Left forelimb (tissue), 1 donor: ENCODE measurements at regions not wholly inside any gene's neighbourhood (a gene's known extent, or its start where the extent isn't known, plus 50 kb on each side); places are given as distances from the start of the nearest gene placed in this dataset.
"Not testable (repeated sequence)": the region's sequence is repeated elsewhere in the genome, so short reads cannot be mapped to it uniquely, and the experiment has no call there.

Source experiments
- DNase-seq: peaks from one replicate; pipeline ENCODE4 v3.0.0-alpha.2; 2018; ENCODE audit warnings: low spot score

GRCh38 chr5:167284222-167284890, 1007.1 kb upstream of the WWC1 start:
- no peak for DNase-seq

- DNase-seq, result no peak
Measured at GRCh38 chr5:167285591-167285990, 1005.9 kb upstream of the WWC1 start.

GRCh38 chr5:167286891-167287290, 1004.6 kb upstream of the WWC1 start:
- no peak for DNase-seq

GRCh38 chr5:167290478-167290877, 1001.0 kb upstream of the WWC1 start:
- DNase-seq, result no peak

- no peak for DNase-seq
Measured at GRCh38 chr5:167294882-167295680, 996.4 kb upstream of the WWC1 start.

GRCh38 chr5:167295681-167296005, 995.8 kb upstream of the WWC1 start:
- DNase-seq, result no peak

GRCh38 chr5:167296066-167296465, 995.4 kb upstream of the WWC1 start:
- DNase-seq, result no peak

GRCh38 chr5:167296661-167297060, 994.8 kb upstream of the WWC1 start:
- DNase-seq, result no peak

GRCh38 chr5:167299861-167300260, 991.6 kb upstream of the WWC1 start:
- DNase-seq, result not testable (repeated sequence)

GRCh38 chr5:167303582-167303981, 987.9 kb upstream of the WWC1 start:
- no peak for DNase-seq

GRCh38 chr5:167304834-167305469, 986.5 kb upstream of the WWC1 start:
- no peak for DNase-seq

GRCh38 chr5:167305591-167306213, 985.7 kb upstream of the WWC1 start:
- DNase-seq, result no peak

- no peak for DNase-seq
Measured at GRCh38 chr5:167307042-167307441, 984.4 kb upstream of the WWC1 start.

GRCh38 chr5:167308466-167308865, 983.0 kb upstream of the WWC1 start:
- no peak for DNase-seq

GRCh38 chr5:167309941-167310517, 981.4 kb upstream of the WWC1 start:
- no peak for DNase-seq

- no peak for DNase-seq
Measured at GRCh38 chr5:167311340-167311739, 980.1 kb upstream of the WWC1 start.

GRCh38 chr5:167312225-167312624, 979.2 kb upstream of the WWC1 start:
- DNase-seq, result no peak

GRCh38 chr5:167315762-167316161, 975.7 kb upstream of the WWC1 start:
- DNase-seq, result no peak

- no peak for DNase-seq
Measured at GRCh38 chr5:167317884-167318283, 973.6 kb upstream of the WWC1 start.

- DNase-seq, result no peak
Measured at GRCh38 chr5:167319243-167319642, 972.2 kb upstream of the WWC1 start.

GRCh38 chr5:167320019-167320418, 971.4 kb upstream of the WWC1 start:
- no peak for DNase-seq

GRCh38 chr5:167332309-167332708, 959.1 kb upstream of the WWC1 start:
- DNase-seq, result no peak
